ENCODE measurements at regions not wholly inside any gene's neighbourhood (a gene's known extent, or its start where the extent isn't known, plus 50 kb on each side); places are given as distances from the start of the nearest gene placed in this dataset.

- Mint-ChIP-seq H3K27ac (no peak overlapping the region), H3K4me1 (peaks cover 50% of the 10 kb centered on the region), H3K9me3 (no peaks in the 10 kb centered on the region), H3K36me3 (ENCODE audit: low read depth) (no peaks in the 10 kb centered on the region), H3K4me3 (no peak overlapping the region), H3K27me3 (ENCODE audit: insufficient read depth) (peaks cover 22% of the 10 kb centered on the region)
- 93 to 95% methylated on average over 3 to 4 of the region's 4 CpGs for WGBS, 2 experiments (ENCODE audit: insufficient coverage in 1 of 2, insufficient read length in 1 of 2)
- H3K9me3 ChIP-seq (ENCODE audit: control insufficient read depth, low read length) = no peaks in the 10 kb centered on the region
- H3K4me3 ChIP-seq (ENCODE audit: low read length) = no peak overlapping the region
- TF ChIP-seq CTCF (conservative IDR thresholded peaks at IDR 0.05) = no peak
- DNase-seq = no peak
- H3K27ac ChIP-seq (ENCODE audit: low read depth, low read length) = no peak overlapping the region
- no peaks in the 10 kb centered on the region for H3K36me3 ChIP-seq (ENCODE audit: control insufficient read depth, insufficient read depth, low read length)
- H3K4me1 ChIP-seq (ENCODE audit: control insufficient read depth, insufficient read depth, low read length) = no peaks in the 10 kb centered on the region
- H3K9ac ChIP-seq (ENCODE audit: extremely low read depth, low read length, poor library complexity, severe bottlenecking) = no peak overlapping the region
- no peaks in the 10 kb centered on the region for H3K27me3 ChIP-seq (ENCODE audit: control insufficient read depth, insufficient read depth, low read length, poor library complexity, severe bottlenecking)
Observed at GRCh38 chr5:167307042-167307441, 984.4 kb upstream of the WWC1 start.

GRCh38 chr5:167308466-167308865 lies 983.0 kb upstream of the WWC1 start:
- no peaks in the 10 kb centered on the region for H3K4me1 ChIP-seq (ENCODE audit: control insufficient read depth, insufficient read depth, low read length)
- no peak overlapping the region for H3K9ac ChIP-seq (ENCODE audit: extremely low read depth, low read length, poor library complexity, severe bottlenecking)
- H3K27ac Mint-ChIP-seq = no peak overlapping the region
- no peak for DNase-seq
- no peaks in the 10 kb centered on the region for H3K9me3 ChIP-seq (ENCODE audit: control insufficient read depth, low read length)
- no peak overlapping the region for H3K4me3 ChIP-seq (ENCODE audit: low read length)
- H3K4me3 Mint-ChIP-seq = no peak overlapping the region
- H3K27me3 ChIP-seq (ENCODE audit: control insufficient read depth, insufficient read depth, low read length, poor library complexity, severe bottlenecking) = no peaks in the 10 kb centered on the region
- no peaks in the 10 kb centered on the region for H3K36me3 Mint-ChIP-seq (ENCODE audit: low read depth)
- H3K9me3 Mint-ChIP-seq = no peaks in the 10 kb centered on the region
- 90 to 91% methylated on average over 4 to 5 of the region's 5 CpGs for WGBS, 2 experiments (ENCODE audit: insufficient coverage in 1 of 2, insufficient read length in 1 of 2)
- H3K4me1 Mint-ChIP-seq = peaks cover 37% of the 10 kb centered on the region
- no peak for TF ChIP-seq CTCF (conservative IDR thresholded peaks at IDR 0.05)
- no peaks in the 10 kb centered on the region for H3K36me3 ChIP-seq (ENCODE audit: control insufficient read depth, insufficient read depth, low read length)
- peaks cover 22% of the 10 kb centered on the region for H3K27me3 Mint-ChIP-seq (ENCODE audit: insufficient read depth)
- H3K27ac ChIP-seq (ENCODE audit: low read depth, low read length) = no peak overlapping the region

DNA sequence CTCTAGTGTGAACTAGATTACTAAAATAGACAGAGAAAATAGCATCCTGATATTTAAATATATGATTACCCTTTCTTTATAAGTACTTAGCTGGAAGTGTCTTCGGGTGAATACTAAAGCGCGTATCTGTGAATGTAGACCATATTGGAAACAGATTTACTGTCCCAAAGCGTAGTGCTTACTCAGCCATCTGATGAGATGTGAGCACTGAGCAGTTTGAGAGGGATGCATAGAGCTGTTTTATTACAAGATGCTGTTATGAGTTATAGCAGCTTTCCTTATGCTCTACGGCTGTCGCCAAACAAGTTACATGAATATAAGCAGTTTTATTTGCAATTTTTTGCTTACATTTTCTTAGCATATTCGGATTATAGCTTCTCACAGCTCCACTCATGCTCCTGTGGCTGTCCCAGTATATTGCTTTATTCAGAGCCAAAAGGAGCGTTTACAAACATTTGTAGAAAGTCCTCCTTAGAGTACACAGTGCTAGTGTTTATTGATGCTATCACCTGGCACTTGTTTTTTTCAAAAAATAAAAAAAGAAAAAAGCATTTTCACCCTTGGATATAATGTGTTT lies 981.4 kb upstream of the WWC1 start:
- no peak overlapping the region for H3K27ac ChIP-seq (ENCODE audit: low read depth, low read length)
- H3K36me3 ChIP-seq (ENCODE audit: control insufficient read depth, insufficient read depth, low read length) = no peaks in the 10 kb centered on the region
- H3K4me3 Mint-ChIP-seq = no peak overlapping the region
- no peak overlapping the region for H3K9ac ChIP-seq (ENCODE audit: extremely low read depth, low read length, poor library complexity, severe bottlenecking)
- H3K9me3 ChIP-seq (ENCODE audit: control insufficient read depth, low read length) = no peaks in the 10 kb centered on the region
- peaks cover 22% of the 10 kb centered on the region for H3K4me1 Mint-ChIP-seq
- WGBS, 2 experiments (ENCODE audit: insufficient coverage in 1 of 2, insufficient read length in 1 of 2) = 93% methylated on average over 5 to 8 of the region's 8 CpGs
- H3K9me3 Mint-ChIP-seq = no peaks in the 10 kb centered on the region
- TF ChIP-seq CTCF (conservative IDR thresholded peaks at IDR 0.05) = no peak
- H3K27me3 ChIP-seq (ENCODE audit: control insufficient read depth, insufficient read depth, low read length, poor library complexity, severe bottlenecking) = no peaks in the 10 kb centered on the region
- H3K36me3 Mint-ChIP-seq (ENCODE audit: low read depth) = no peaks in the 10 kb centered on the region
- no peak overlapping the region for H3K27ac Mint-ChIP-seq
- no peak for DNase-seq
- H3K4me3 ChIP-seq (ENCODE audit: low read length) = no peak overlapping the region
- H3K4me1 ChIP-seq (ENCODE audit: control insufficient read depth, insufficient read depth, low read length) = no peaks in the 10 kb centered on the region
- peaks cover 19% of the 10 kb centered on the region for H3K27me3 Mint-ChIP-seq (ENCODE audit: insufficient read depth)

Data from endodermal cell (in vitro differentiated cells).